SK-N-SH (cell line): ENCODE measurements at regions not wholly inside any gene's neighbourhood (a gene's known extent, or its start where the extent isn't known, plus 50 kb on each side); places are given as distances from the start of the nearest gene placed in this dataset.

ENCODE experiments used
- CTCF ChIA-PET: fragments of 300-600, 350-600 bp; formaldehyde crosslinking; extraction: SDS; loops from one replicate; lab custom pipeline; 2021; lab: Yijun Ruan, JAX
- POLR2A ChIA-PET: fragments of 350-600 bp; sonication (Branson Sonifier 250); formaldehyde crosslinking; extraction: SDS; loops from one replicate; lab custom pipeline; 2020; ENCODE audit warnings: antibody characterized with exemption, inconsistent platforms; lab: Yijun Ruan, JAX
- DNase-seq: peaks from one replicate; pipeline ENCODE4 v3.0.0; 2012
- H2AFZ ChIP-seq: fragments of 200-600 bp; sonication (generic); 2 replicates; pipeline ENCODE4 v1.8.1; 2016; ENCODE audit warnings: antibody characterized with exemption, mild to moderate bottlenecking, low read depth
- H3F3A ChIP-seq: fragments of 200-600 bp; sonication (generic); replicated peaks from 2 replicates; pipeline ENCODE3; 2016; ENCODE audit warnings: antibody characterized with exemption, mild to moderate bottlenecking; ENCODE audit not compliant: insufficient read depth
- H3K27ac ChIP-seq, 2 experiments: fragments of 200-500 bp in 1 of 2; fragments of 200-600 bp in 1 of 2; sonication (Bioruptor generic) in 1 of 2; sonication (generic), shearing (Covaris generic) in 1 of 2; 2 replicates each; pipeline versions ENCODE4 v1.5.1 to v1.6.1; 2014 to 2016; ENCODE audit warnings: low read depth in 2 of 2, inconsistent platforms in 1 of 2, low read length in 1 of 2, mild to moderate bottlenecking in 1 of 2, mixed read lengths in 1 of 2
- H3K27me3 ChIP-seq: fragments of 200-600 bp; sonication (generic), shearing (Covaris generic); 2 replicates; pipeline ENCODE4 v1.6.1; 2016; ENCODE audit warnings: mixed run types; ENCODE audit not compliant: insufficient read depth
- H3K36me3 ChIP-seq, 2 experiments: fragments of 200-500 bp in 1 of 2; fragments of 200-600 bp in 1 of 2; sonication (Bioruptor generic) in 1 of 2; sonication (generic) in 1 of 2; replicated peaks in 1 of 2; 2 replicates each; pipeline versions ENCODE3 to v1.5.1; 2014 to 2016; ENCODE audit warnings: low read length in 1 of 2, mild to moderate bottlenecking in 1 of 2; ENCODE audit not compliant: insufficient read depth in 2 of 2, control insufficient read depth in 1 of 2
- H3K4me1 ChIP-seq, 2 experiments: fragments of 200-500 bp in 1 of 2; fragments of 200-600 bp in 1 of 2; sonication (Bioruptor generic) in 1 of 2; sonication (generic), shearing (Covaris generic) in 1 of 2; 2 replicates each; pipeline versions ENCODE4 v1.5.1 to v1.6.1; 2014 to 2016; ENCODE audit warnings: low read depth in 1 of 2, low read length in 1 of 2, mixed run types in 1 of 2; ENCODE audit not compliant: insufficient read depth in 2 of 2, control insufficient read depth in 1 of 2
- H3K4me2 ChIP-seq: fragments of 200-600 bp; sonication (generic), shearing (Covaris generic); 2 replicates; pipeline ENCODE4 v1.6.1; 2017; ENCODE audit warnings: mixed run types
- H3K4me3 ChIP-seq, 2 experiments: fragments of 200-500 bp in 1 of 2; fragments of 200-600 bp in 1 of 2; sonication (Bioruptor generic) in 1 of 2; sonication (generic), shearing (Covaris generic) in 1 of 2; 2 replicates each; pipeline versions ENCODE4 v1.5.1 to v1.8.1; 2014 to 2016; ENCODE audit warnings: low read depth in 2 of 2, inconsistent platforms in 1 of 2, low read length in 1 of 2, mild to moderate bottlenecking in 1 of 2, mixed read lengths in 1 of 2, moderate library complexity in 1 of 2
- H3K79me2 ChIP-seq: fragments of 200-600 bp; sonication (generic); 2 replicates; pipeline ENCODE4 v1.8.1; 2017; ENCODE audit warnings: mild to moderate bottlenecking; ENCODE audit not compliant: insufficient read depth
- H3K9ac ChIP-seq: fragments of 200-600 bp; sonication (generic); 2 replicates; pipeline ENCODE4 v1.6.1; 2017; ENCODE audit warnings: mixed run types
- H3K9me2 ChIP-seq: fragments of 200-600 bp; sonication (generic); 2 replicates; pipeline ENCODE4 v1.6.1; 2017; ENCODE audit warnings: mixed run types
- H3K9me3 ChIP-seq: fragments of 200-600 bp; sonication (generic); 2 replicates; pipeline ENCODE4 v1.6.1; 2017; ENCODE audit warnings: mixed run types, mild to moderate bottlenecking, moderate library complexity
- H4K20me1 ChIP-seq: fragments of 200-600 bp; sonication (generic); 2 replicates; pipeline ENCODE4 v1.6.1; 2017; ENCODE audit warnings: mild to moderate bottlenecking, mixed run types; ENCODE audit not compliant: insufficient read depth
- ELF1 ChIP-seq: IDR thresholded peaks from 2 replicates; pipeline ENCODE4 v1.4.0; 2012
- GATA2 ChIP-seq: sonication (generic); formaldehyde crosslinking; IDR thresholded peaks from 2 replicates; pipeline ENCODE4 v1.5.0; 2020; ENCODE audit warnings: mild to moderate bottlenecking, missing genetic modification reagents
- IRF3 ChIP-seq: fragments of 150-350 bp; IDR thresholded peaks from 2 replicates; pipeline ENCODE4 v1.6.1; 2016; ENCODE audit warnings: mild to moderate bottlenecking, low read depth, low read length
- JUND ChIP-seq: IDR thresholded peaks from 2 replicates; pipeline ENCODE4 v1.4.0; 2012
- MEF2A ChIP-seq: IDR thresholded peaks from 2 replicates; pipeline ENCODE4 v1.4.0; 2012; ENCODE audit warnings: low read depth, borderline replicate concordance
- MXI1 ChIP-seq: IDR thresholded peaks from 2 replicates; pipeline ENCODE4 v1.6.1; 2012; ENCODE audit warnings: mild to moderate bottlenecking, low read depth, low read length, improper control_type of control experiment
- NFIC ChIP-seq: IDR thresholded peaks from 2 replicates; pipeline ENCODE4 v1.4.0; 2012; ENCODE audit warnings: borderline replicate concordance
- RCOR1 ChIP-seq: fragments of 150-350 bp; IDR thresholded peaks from 2 replicates; pipeline ENCODE4 v1.6.1; 2017; ENCODE audit warnings: antibody characterized with exemption, low read length
- REST ChIP-seq: IDR thresholded peaks from 2 replicates; pipeline ENCODE4 v1.6.1; 2012; ENCODE audit warnings: mild to moderate bottlenecking, low read depth, low read length, moderate library complexity
- RFX5 ChIP-seq: IDR thresholded peaks from 2 replicates; pipeline ENCODE4 v1.6.1; 2012; ENCODE audit warnings: mild to moderate bottlenecking, improper control_type of control experiment, low read length
- SIN3A ChIP-seq: IDR thresholded peaks from 2 replicates; pipeline ENCODE4 v1.6.1; 2012; ENCODE audit warnings: low read depth, mild to moderate bottlenecking, low read length, moderate library complexity, borderline replicate concordance
- SMC3 ChIP-seq: IDR thresholded peaks from 2 replicates; pipeline ENCODE4 v1.6.1; 2012; ENCODE audit warnings: low read depth, low read length, improper control_type of control experiment
- TAF1 ChIP-seq: IDR thresholded peaks from 2 replicates; pipeline ENCODE4 v1.6.1; 2012; ENCODE audit warnings: low read depth, mild to moderate bottlenecking, low read length, moderate library complexity, borderline replicate concordance
- YY1 ChIP-seq: IDR thresholded peaks from 2 replicates; pipeline ENCODE4 v1.4.0; 2012; ENCODE audit warnings: low read depth, mild to moderate bottlenecking
- WGBS: methylation state at CpG from one replicate; pipeline ENCODE4 v1.1.6; 2017; ENCODE audit warnings: low lambda C conversion rate; 5-methylcytosine and 5-hydroxymethylcytosine counted together
- TF ChIP-seq, protein P1 (sequence below): IDR thresholded peaks from 2 replicates; pipeline ENCODE4; 2012

- no peak overlapping the region for H3K9ac ChIP-seq
- H3K27me3 ChIP-seq = no peaks in the 10 kb centered on the region
- H3K4me3 ChIP-seq = no peak overlapping the region
- no peaks in the 10 kb centered on the region for H3K79me2 ChIP-seq
- no peak overlapping the region for H3K27ac ChIP-seq
- no peak overlapping the region for H2AFZ ChIP-seq
- DNase-seq = no peak
- H3K36me3 ChIP-seq = no peaks in the 10 kb centered on the region
- ChIA-PET CTCF (no interaction called here), POLR2A (no interaction called here)
- 0 out of 2 replicates have a peak, but pooled peaks cover 2% of the 10 kb centered on the region for H3K9me2 ChIP-seq
- H3K9me3 ChIP-seq = no peaks in the 10 kb centered on the region
- no peaks in the 10 kb centered on the region for H4K20me1 ChIP-seq
- no peaks in the 10 kb centered on the region; a peak in 1 of 4 replicates for H3K4me1 ChIP-seq
- no peaks in the 10 kb centered on the region for H3F3A ChIP-seq
- 31% methylated on average over 3 of the region's 3 CpGs for WGBS
- TF ChIP-seq RFX5 = no peak
- no peak for TF ChIP-seq GATA2 (CRISPR knock-in tag)
- TF ChIP-seq JUND = no peak
- no peak for TF ChIP-seq YY1
- TF ChIP-seq MEF2A = no peak
- TF ChIP-seq SIN3A = no peak
- TF ChIP-seq NFIC = no peak
- no peak for TF ChIP-seq SMC3
- TF ChIP-seq MXI1 = no peak
- TF ChIP-seq REST = no peak
- TF ChIP-seq, protein P1, sequence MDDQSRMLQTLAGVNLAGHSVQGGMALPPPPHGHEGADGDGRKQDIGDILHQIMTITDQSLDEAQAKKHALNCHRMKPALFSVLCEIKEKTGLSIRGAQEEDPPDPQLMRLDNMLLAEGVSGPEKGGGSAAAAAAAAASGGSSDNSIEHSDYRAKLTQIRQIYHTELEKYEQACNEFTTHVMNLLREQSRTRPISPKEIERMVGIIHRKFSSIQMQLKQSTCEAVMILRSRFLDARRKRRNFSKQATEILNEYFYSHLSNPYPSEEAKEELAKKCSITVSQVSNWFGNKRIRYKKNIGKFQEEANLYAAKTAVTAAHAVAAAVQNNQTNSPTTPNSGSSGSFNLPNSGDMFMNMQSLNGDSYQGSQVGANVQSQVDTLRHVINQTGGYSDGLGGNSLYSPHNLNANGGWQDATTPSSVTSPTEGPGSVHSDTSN = no peak
- TF ChIP-seq IRF3 = no peak
- TF ChIP-seq TAF1 = no peak
- no peak for TF ChIP-seq RCOR1
- TF ChIP-seq ELF1 = no peak
- no peak overlapping the region for H3K4me2 ChIP-seq
Measured at GRCh38 chr10:8600192-8600591, 545.7 kb downstream of the GATA3 start.
